Chondrocyte (in vitro differentiated cells): ENCODE measurements at regions not wholly inside any gene's neighbourhood (a gene's known extent, or its start where the extent isn't known, plus 50 kb on each side); places are given as distances from the start of the nearest gene placed in this dataset.

Experiments
- DNase-seq: peaks from one replicate; pipeline ENCODE4 v3.0.0; 2021; ENCODE audit warnings: mixed read lengths, low spot score
- H3K27ac Mint-ChIP-seq: one replicate; pipeline ENCODE4 v1.8.0; 2021; ENCODE audit warnings: mild to moderate bottlenecking, moderate library complexity, mixed read lengths; ENCODE audit not compliant: unreplicated experiment
- H3K27me3 Mint-ChIP-seq: 2 replicates; pipeline ENCODE4 v1.8.0; 2021; ENCODE audit warnings: low read depth, mixed read lengths
- H3K36me3 Mint-ChIP-seq: 2 replicates; pipeline ENCODE4 v1.8.0; 2021; ENCODE audit warnings: low read depth, mixed read lengths
- H3K4me1 Mint-ChIP-seq: 2 replicates; pipeline ENCODE4 v1.8.0; 2021; ENCODE audit warnings: low read depth, mild to moderate bottlenecking, mixed read lengths
- H3K4me3 Mint-ChIP-seq: one replicate; pipeline ENCODE4 v1.8.0; 2021; ENCODE audit warnings: mild to moderate bottlenecking, moderate library complexity, mixed read lengths; ENCODE audit not compliant: unreplicated experiment
- H3K9me3 Mint-ChIP-seq: 2 replicates; pipeline ENCODE4 v1.8.0; 2021; ENCODE audit warnings: low read depth, mixed read lengths
- CTCF ChIP-seq: fragments of 200-600 bp; sonication (generic); IDR thresholded peaks from 2 replicates; pipeline ENCODE4 v1.5.0; 2021; ENCODE audit warnings: antibody characterized with exemption, mild to moderate bottlenecking, moderate library complexity

GRCh38 chr1:78387201-78387600 lies 103.6 kb upstream of the PTGFR start:
- Mint-ChIP-seq H3K36me3 (peaks cover 2% of the 10 kb centered on the region), H3K4me3 (no peak overlapping the region), H3K27ac (no peak overlapping the region), H3K27me3 (peaks cover 26% of the 10 kb centered on the region), H3K4me1 (peaks cover 5% of the 10 kb centered on the region), H3K9me3 (peaks cover 5% of the 10 kb centered on the region)
- TF ChIP-seq CTCF: no peak
- DNase-seq: no peak

GRCh38 chr1:78387871-78388270 lies 102.9 kb upstream of the PTGFR start:
- Mint-ChIP-seq H3K4me1 (peaks cover 5% of the 10 kb centered on the region), H3K27me3 (peaks cover 27% of the 10 kb centered on the region), H3K4me3 (no peak overlapping the region), H3K27ac (no peak overlapping the region), H3K9me3 (peaks cover 12% of the 10 kb centered on the region), H3K36me3 (peaks cover 6% of the 10 kb centered on the region)
- no peak for TF ChIP-seq CTCF
- DNase-seq: no peak

GRCh38 chr1:78388275-78388674 lies 102.5 kb upstream of the PTGFR start:
- Mint-ChIP-seq H3K4me1 (peaks cover 5% of the 10 kb centered on the region), H3K9me3 (peaks cover 14% of the 10 kb centered on the region), H3K27ac (no peak overlapping the region), H3K4me3 (no peak overlapping the region), H3K36me3 (peaks cover 6% of the 10 kb centered on the region), H3K27me3 (peaks cover 25% of the 10 kb centered on the region)
- no peak for DNase-seq
- TF ChIP-seq CTCF: no peak

- H3K27ac Mint-ChIP-seq: no peak overlapping the region
- H3K9me3 Mint-ChIP-seq: peaks cover 7% of the 10 kb centered on the region
- no peak overlapping the region for H3K4me3 Mint-ChIP-seq
- H3K36me3 Mint-ChIP-seq: no peaks in the 10 kb centered on the region
- no peaks in the 10 kb centered on the region for H3K4me1 Mint-ChIP-seq
- no peak for TF ChIP-seq CTCF
- DNase-seq: no peak
- H3K27me3 Mint-ChIP-seq: peaks cover 19% of the 10 kb centered on the region
Measured at GRCh38 chr1:78401148-78401547, 89.6 kb upstream of the PTGFR start.

GRCh38 chr1:78408192-78408591 lies 82.6 kb upstream of the PTGFR start:
- Mint-ChIP-seq H3K4me1 (no peaks in the 10 kb centered on the region), H3K36me3 (peaks cover 8% of the 10 kb centered on the region), H3K27ac (no peak overlapping the region), H3K4me3 (no peak overlapping the region), H3K9me3 (peaks cover 30% of the 10 kb centered on the region), H3K27me3 (peaks cover 11% of the 10 kb centered on the region)
- DNase-seq: no peak
- no peak for TF ChIP-seq CTCF
